GM12892 (cell line): ENCODE measurements at regions not wholly inside any gene's neighbourhood (a gene's known extent, or its start where the extent isn't known, plus 50 kb on each side); places are given as distances from the start of the nearest gene placed in this dataset.

Source experiments
- POLR2A ChIP-seq: IDR thresholded peaks from 2 replicates; pipeline ENCODE4 v1.6.1; 2011; ENCODE audit warnings: low read depth, low read length, control low read depth
- POLR2AphosphoS5 ChIP-seq: IDR thresholded peaks from 2 replicates; pipeline ENCODE4 v1.6.1; 2011; ENCODE audit warnings: low read depth, low read length, control low read depth

GRCh38 chr5:87785554-87786335 is 373.0 kb upstream of the CCNH start:
- no peak for TF ChIP-seq POLR2AphosphoS5
- no peak for TF ChIP-seq POLR2A
